K562 (cell line): ENCODE measurements at regions not wholly inside any gene's neighbourhood (a gene's known extent, or its start where the extent isn't known, plus 50 kb on each side); places are given as distances from the start of the nearest gene placed in this dataset.

ENCODE experiments used
- ATAC-seq: fragments of 200-7000 bp; cut with Tn5 transposase; 3 replicates; pipeline ENCODE4 v1.9.1; 2020; ENCODE audit warnings: moderate library complexity
- BruUV-seq: library from RNA; stranded (reverse); fragments of 400-500 nt; replicated peaks from 2 replicates; lab custom pipeline; 2021; lab: Mats Ljungman, UMichigan
- CTCF ChIA-PET: fragments of 300-600 bp; formaldehyde crosslinking; extraction: SDS; loops from one replicate; lab custom pipeline; 2021; ENCODE audit warnings: low intra/inter-chr PET ratio; lab: Yijun Ruan, JAX
- POLR2A ChIA-PET: fragments of 300-600, 350-650 bp; sonication (Branson Sonifier 250); formaldehyde crosslinking; extraction: SDS; loops from one replicate; lab custom pipeline; 2021; ENCODE audit warnings: antibody characterized with exemption, inconsistent platforms; lab: Yijun Ruan, JAX
- DNase-seq, 4 experiments: peaks; one replicate each; pipeline versions ENCODE4 v3.0.0 to v3.0.0-alpha.2; 2011 to 2018; ENCODE audit warnings: low spot score in 3 of 4, mixed read lengths in 3 of 4; ENCODE audit errors: extremely low read depth in 1 of 4
- FAIRE-seq: peaks from 2 replicates; lab custom pipeline; 2011; peaks lifted over from hg19 to GRCh38; lab: Jason Lieb, UNC
- H2AFZ ChIP-seq: 2 replicates; pipeline ENCODE4 v1.6.0; 2011; ENCODE audit warnings: low read depth, low read length, control low read depth, inconsistent platforms
- H3K27ac ChIP-seq: fragments of 200-600 bp; 3 replicates; pipeline ENCODE4 v1.8.0; 2011; ENCODE audit warnings: low read depth, mild to moderate bottlenecking, control low read depth, inconsistent platforms, low read length, moderate library complexity, mixed read lengths; ENCODE audit errors: extremely low read depth
- H3K27me3 ChIP-seq, 2 experiments: fragments of 300-600 bp in 1 of 2; 2 replicates in 1 of 2; 3 replicates in 1 of 2; pipeline versions ENCODE4 v1.6.0 to v1.8.0; 2011; ENCODE audit warnings: inconsistent platforms in 2 of 2, low read length in 2 of 2, mild to moderate bottlenecking in 1 of 2, mixed read lengths in 1 of 2, moderate library complexity in 1 of 2; ENCODE audit not compliant: control insufficient read depth in 2 of 2, insufficient read depth in 2 of 2
- H3K36me3 ChIP-seq: fragments of 300-600 bp; 3 replicates; pipeline ENCODE4 v1.8.0; 2011; ENCODE audit warnings: mild to moderate bottlenecking, low read length, inconsistent platforms; ENCODE audit not compliant: control insufficient read depth, insufficient read depth
- H3K4me1 ChIP-seq, 2 experiments: fragments of 200-600 bp in 1 of 2; replicated peaks in 1 of 2; 2 replicates in 1 of 2; 3 replicates in 1 of 2; pipeline versions ENCODE4 v1.5.1 to v1.8.0; 2011; ENCODE audit warnings: inconsistent platforms in 2 of 2, low read length in 2 of 2, mild to moderate bottlenecking in 1 of 2, mixed read lengths in 1 of 2, moderate library complexity in 1 of 2; ENCODE audit not compliant: control insufficient read depth in 2 of 2, insufficient read depth in 2 of 2
- H3K4me2 ChIP-seq: 2 replicates; pipeline ENCODE4 v1.6.1; 2011; ENCODE audit warnings: low read length, control low read depth, inconsistent platforms, mixed read lengths; ENCODE audit not compliant: insufficient read depth
- H3K4me3 ChIP-seq: fragments of 200-600 bp; sonication (generic), shearing (Covaris generic); 2 replicates; pipeline ENCODE4 v1.5.1; 2016; ENCODE audit warnings: control low read depth, inconsistent platforms
- H3K79me2 ChIP-seq: fragments of 200-600 bp; 3 replicates; pipeline ENCODE4 v1.8.0; 2011; ENCODE audit warnings: low read length, inconsistent platforms; ENCODE audit not compliant: control insufficient read depth, insufficient read depth
- H3K9ac ChIP-seq, 2 experiments: 2 replicates each; pipeline versions ENCODE4 v1.6.0 to v1.6.1; 2011; ENCODE audit warnings: low read depth in 2 of 2, low read length in 2 of 2, control low read depth in 1 of 2, inconsistent platforms in 1 of 2, mild to moderate bottlenecking in 1 of 2, mixed read lengths in 1 of 2; ENCODE audit not compliant: insufficient read depth in 1 of 2
- H3K9me1 ChIP-seq: one replicate; pipeline ENCODE4 v1.6.0; 2011; ENCODE audit warnings: inconsistent platforms, mild to moderate bottlenecking, low read length, moderate library complexity; ENCODE audit not compliant: control insufficient read depth, insufficient read depth
- H3K9me3 ChIP-seq: replicated peaks from 2 replicates; pipeline ENCODE4 v1.5.1; 2011; ENCODE audit warnings: low read depth, low read length, inconsistent platforms; ENCODE audit not compliant: control insufficient read depth, insufficient read depth
- H4K20me1 ChIP-seq: replicated peaks from 2 replicates; pipeline ENCODE4 v1.6.1; 2011; ENCODE audit warnings: low read length, inconsistent platforms, mixed read lengths; ENCODE audit not compliant: control insufficient read depth, insufficient read depth
- ARID3B ChIP-seq: fragments of 250-450 bp; sonication (Bioruptor Pico); IDR thresholded peaks from 2 replicates; pipeline ENCODE4 v1.4.0; 2020; ENCODE audit warnings: borderline replicate concordance
- BRF1 ChIP-seq: IDR thresholded peaks from 3 replicates; pipeline ENCODE4 v1.6.1; 2011; ENCODE audit warnings: borderline replicate concordance, mild to moderate bottlenecking; ENCODE audit not compliant: insufficient read length; ENCODE audit errors: extremely low read depth
- ETS2 ChIP-seq: IDR thresholded peaks from 2 replicates; pipeline ENCODE4 v1.6.1; 2016; ENCODE audit warnings: borderline replicate concordance, missing genetic modification characterization, mild to moderate bottlenecking, moderate library complexity, missing compliant biosample characterization; ENCODE audit not compliant: poor library complexity, severe bottlenecking
- HCFC1 ChIP-seq: IDR thresholded peaks from 2 replicates; pipeline ENCODE4 v1.6.1; 2012; ENCODE audit warnings: low read depth, low read length, improper control_type of control experiment
- HDGF ChIP-seq: fragments of 450-650 bp; IDR thresholded peaks from 2 replicates; pipeline ENCODE4 v1.6.1; 2016
- MCM7 ChIP-seq, 2 experiments: fragments of 450-650 bp; IDR thresholded peaks; 2 replicates each; pipeline ENCODE4 v1.6.1; 2016 to 2018
- MNT ChIP-seq, 2 experiments: fragments of 450-650 bp; conservative IDR thresholded peaks; 2 replicates each; pipeline ENCODE4 v1.6.1; 2017; ENCODE audit warnings: mild to moderate bottlenecking in 2 of 2, moderate library complexity in 2 of 2
- SAFB ChIP-seq: fragments of 200-400 bp; formaldehyde crosslinking; IDR thresholded peaks from 2 replicates; pipeline ENCODE4 v1.6.1; 2017; ENCODE audit warnings: low read depth, low read length, borderline replicate concordance
- SMARCA4 ChIP-seq: fragments of 450-650 bp; IDR thresholded peaks from 2 replicates; pipeline ENCODE4 v1.6.1; 2016
- ZNF12 ChIP-seq: sonication (generic); formaldehyde crosslinking; IDR thresholded peaks from 2 replicates; pipeline ENCODE4 v1.4.0; 2020; ENCODE audit warnings: mild to moderate bottlenecking, missing genetic modification reagents
- WGBS: fragments of 100-300 bp; shearing (Covaris generic); methylation state at CpG from one replicate; pipeline ENCODE4 v1.1.6; 2016; ENCODE audit warnings: low coverage, mixed read lengths; ENCODE audit not compliant: insufficient coverage; ENCODE audit errors: missing lambda C conversion rate; 5-methylcytosine and 5-hydroxymethylcytosine counted together
- in situ Hi-C: fragments of 300-500 bp; cut with MboI; formaldehyde crosslinking; loops from 4 replicates; pipeline ENCODE4 v1.15.0; 2018; ENCODE audit warnings: inconsistent platforms, mixed read lengths
- intact Hi-C: fragments of 100-400 bp; cut with micrococcal nuclease; formaldehyde crosslinking; loops from 2 replicates; pipeline ENCODE4 v1.14.2; 2022

- no peak for DNase-seq
- ChIA-PET POLR2A (no interaction called here), CTCF (no interaction called here)
- no peak for TF ChIP-seq MCM7 (IDR thresholded peaks at IDR 0.05)
- intact Hi-C loops (no loop called here), in situ Hi-C loops (no loop called here)
- Histone ChIP-seq H4K20me1 (no peaks in the 10 kb centered on the region), H3K79me2 (no peaks in the 10 kb centered on the region), H3K4me2 (no peak overlapping the region), H2AFZ (no peak overlapping the region), H3K9me1 (no peaks in the 10 kb centered on the region), H3K36me3 (no peaks in the 10 kb centered on the region), H3K27ac (no peak overlapping the region), H3K9ac (no peak overlapping the region), H3K9me3 (no peaks in the 10 kb centered on the region), H3K4me1 (no peaks in the 10 kb centered on the region), H3K27me3 (no peaks in the 10 kb centered on the region), H3K4me3 (no peak overlapping the region)
- no TSS peak for BruUV-seq
- no peak for ATAC-seq
- no peak for FAIRE-seq
Observed at GRCh38 chr3:106806964-106807363, 570.3 kb upstream of the CCDC54 start.

GRCh38 chr3:106809041-106809440 lies 568.2 kb upstream of the CCDC54 start:
- no peaks in the 10 kb centered on the region for H3K9me1 ChIP-seq
- no peaks in the 10 kb centered on the region for H4K20me1 ChIP-seq
- no peaks in the 10 kb centered on the region for H3K4me1 ChIP-seq
- FAIRE-seq (no peak), DNase-seq (no peak), ATAC-seq (no peak)
- no peaks in the 10 kb centered on the region for H3K79me2 ChIP-seq
- in situ Hi-C loops (no loop called here), intact Hi-C loops (no loop called here)
- no peak for TF ChIP-seq MCM7 (IDR thresholded peaks at IDR 0.05)
- TF ChIP-seq HCFC1: no peak
- TF ChIP-seq ARID3B (CRISPR knock-in tag): no peak
- no peak for TF ChIP-seq SAFB
- TF ChIP-seq HDGF: no peak
- TF ChIP-seq SMARCA4: no peak
- TF ChIP-seq BRF1: no peak
- no peak for TF ChIP-seq ZNF12 (CRISPR knock-in tag)
- TF ChIP-seq MNT (conservative IDR thresholded peaks at IDR 0.05): no peak
- no peak for TF ChIP-seq ETS2 (tag)
- H3K4me2 ChIP-seq: no peak overlapping the region
- no peak overlapping the region for H3K9ac ChIP-seq
- no TSS peak for BruUV-seq
- POLR2A ChIA-PET: no interaction called here
- H3K27me3 ChIP-seq: no peaks in the 10 kb centered on the region
- WGBS: 3% methylated on average over 3 of the region's 3 CpGs
- H3K36me3 ChIP-seq: no peaks in the 10 kb centered on the region
- no peak overlapping the region for H3K27ac ChIP-seq
- H3K9me3 ChIP-seq: no peaks in the 10 kb centered on the region
- no peak overlapping the region for H2AFZ ChIP-seq
- CTCF ChIA-PET: no interaction called here
- H3K4me3 ChIP-seq: no peak overlapping the region
